ENCODE measurements at regions not wholly inside any gene's neighbourhood (a gene's known extent, or its start where the extent isn't known, plus 50 kb on each side); places are given as distances from the start of the nearest gene placed in this dataset.

GRCh38 chr6:141735126-141735525 is 397.6 kb upstream of the GJE1 start:
- Histone ChIP-seq H3K9ac (ENCODE audit: low read length) (no peak overlapping the region), H3K9me3 (ENCODE audit: low read length) (no peaks in the 10 kb centered on the region; the same call in 1 of the 2 replicates), H3K4me3 (ENCODE audit: low read length) (no peak overlapping the region), H3K36me3 (ENCODE audit: insufficient read depth, low read length) (no peaks in the 10 kb centered on the region), H3K27me3 (ENCODE audit: low read length) (no peaks in the 10 kb centered on the region), H3K4me2 (ENCODE audit: low read depth, low read length, poor library complexity, severe bottlenecking) (no peak overlapping the region), H3K27ac (ENCODE audit: low read length) (no peak overlapping the region), H3K9me2 (replicated peaks; ENCODE audit: insufficient read depth, low read length) (no peaks in the 10 kb centered on the region), H2AFZ (ENCODE audit: low read length) (no peak overlapping the region), H3K4me1 (ENCODE audit: low read length) (no peaks in the 10 kb centered on the region), H3K79me2 (ENCODE audit: low read length) (no peaks in the 10 kb centered on the region), H4K20me1 (ENCODE audit: insufficient read depth, low read depth, low read length) (no peaks in the 10 kb centered on the region)
- DNase-seq, result no peak

GRCh38 chr6:141734071-141734840 is 398.5 kb upstream of the GJE1 start:
- no peaks in the 10 kb centered on the region for H3K4me1 ChIP-seq (ENCODE audit: low read length)
- H3K9ac ChIP-seq (ENCODE audit: low read length), result no peak overlapping the region
- no peak overlapping the region for H3K4me2 ChIP-seq (ENCODE audit: low read depth, low read length, poor library complexity, severe bottlenecking)
- H3K9me3 ChIP-seq (ENCODE audit: low read length), result no peaks in the 10 kb centered on the region; the same call in 1 of the 2 replicates
- no peaks in the 10 kb centered on the region for H4K20me1 ChIP-seq (ENCODE audit: insufficient read depth, low read depth, low read length)
- H3K9me2 ChIP-seq (replicated peaks; ENCODE audit: insufficient read depth, low read length), result no peaks in the 10 kb centered on the region
- H3K27ac ChIP-seq (ENCODE audit: low read length), result no peak overlapping the region
- no peak overlapping the region for H3K4me3 ChIP-seq (ENCODE audit: low read length)
- H3K79me2 ChIP-seq (ENCODE audit: low read length), result no peaks in the 10 kb centered on the region
- no peak for DNase-seq
- H3K27me3 ChIP-seq (ENCODE audit: low read length), result no peaks in the 10 kb centered on the region
- H2AFZ ChIP-seq (ENCODE audit: low read length), result no peak overlapping the region
- H3K36me3 ChIP-seq (ENCODE audit: insufficient read depth, low read length), result no peaks in the 10 kb centered on the region

GRCh38 chr6:141729146-141729545 is 403.6 kb upstream of the GJE1 start:
- Histone ChIP-seq H3K4me3 (ENCODE audit: low read length) (no peak overlapping the region), H3K79me2 (ENCODE audit: low read length) (no peaks in the 10 kb centered on the region), H3K4me2 (ENCODE audit: low read depth, low read length, poor library complexity, severe bottlenecking) (no peak overlapping the region), H4K20me1 (ENCODE audit: insufficient read depth, low read depth, low read length) (no peaks in the 10 kb centered on the region), H3K9ac (ENCODE audit: low read length) (no peak overlapping the region), H3K36me3 (ENCODE audit: insufficient read depth, low read length) (no peaks in the 10 kb centered on the region), H3K4me1 (ENCODE audit: low read length) (no peaks in the 10 kb centered on the region), H2AFZ (ENCODE audit: low read length) (no peak overlapping the region), H3K9me3 (ENCODE audit: low read length) (no peaks in the 10 kb centered on the region), H3K27me3 (ENCODE audit: low read length) (no peaks in the 10 kb centered on the region), H3K9me2 (replicated peaks; ENCODE audit: insufficient read depth, low read length) (no peaks in the 10 kb centered on the region), H3K27ac (ENCODE audit: low read length) (no peak overlapping the region)
- no peak for DNase-seq

- Histone ChIP-seq H3K9ac (ENCODE audit: low read length) (no peak overlapping the region), H3K4me2 (ENCODE audit: low read depth, low read length, poor library complexity, severe bottlenecking) (no peak overlapping the region), H3K4me1 (ENCODE audit: low read length) (no peaks in the 10 kb centered on the region), H3K79me2 (ENCODE audit: low read length) (no peaks in the 10 kb centered on the region), H3K9me2 (replicated peaks; ENCODE audit: insufficient read depth, low read length) (no peaks in the 10 kb centered on the region), H4K20me1 (ENCODE audit: insufficient read depth, low read depth, low read length) (no peaks in the 10 kb centered on the region), H3K27me3 (ENCODE audit: low read length) (no peaks in the 10 kb centered on the region), H3K27ac (ENCODE audit: low read length) (no peak overlapping the region), H2AFZ (ENCODE audit: low read length) (no peak overlapping the region), H3K9me3 (ENCODE audit: low read length) (no peaks in the 10 kb centered on the region), H3K36me3 (ENCODE audit: insufficient read depth, low read length) (no peaks in the 10 kb centered on the region), H3K4me3 (ENCODE audit: low read length) (no peak overlapping the region)
- no peak for DNase-seq
Measured at GRCh38 chr6:141728330-141728729, 404.4 kb upstream of the GJE1 start.

- Histone ChIP-seq H3K27ac (ENCODE audit: low read length) (no peak overlapping the region), H3K4me2 (ENCODE audit: low read depth, low read length, poor library complexity, severe bottlenecking) (no peak overlapping the region), H3K4me1 (ENCODE audit: low read length) (no peaks in the 10 kb centered on the region)
Measured at GRCh38 chr6:141726248-141726647, 406.5 kb upstream of the GJE1 start.

GRCh38 chr6:141724731-141725130 is 408.0 kb upstream of the GJE1 start:
- H3K27me3 ChIP-seq (ENCODE audit: low read length), result no peaks in the 10 kb centered on the region
- no peaks in the 10 kb centered on the region for H3K9me3 ChIP-seq (ENCODE audit: low read length)
- H4K20me1 ChIP-seq (ENCODE audit: insufficient read depth, low read depth, low read length), result no peaks in the 10 kb centered on the region
- H3K36me3 ChIP-seq (ENCODE audit: insufficient read depth, low read length), result no peaks in the 10 kb centered on the region
- no peak overlapping the region for H2AFZ ChIP-seq (ENCODE audit: low read length)
- H3K9ac ChIP-seq (ENCODE audit: low read length), result no peak overlapping the region
- H3K79me2 ChIP-seq (ENCODE audit: low read length), result no peaks in the 10 kb centered on the region
- H3K9me2 ChIP-seq (replicated peaks; ENCODE audit: insufficient read depth, low read length), result no peaks in the 10 kb centered on the region
- H3K4me3 ChIP-seq (ENCODE audit: low read length), result no peak overlapping the region
- no peak overlapping the region for H3K4me2 ChIP-seq (ENCODE audit: low read depth, low read length, poor library complexity, severe bottlenecking)
- no peak for DNase-seq
- H3K4me1 ChIP-seq (ENCODE audit: low read length), result no peaks in the 10 kb centered on the region
- no peak overlapping the region for H3K27ac ChIP-seq (ENCODE audit: low read length)

More at GRCh38 chr6:141726248-141726647, 406.5 kb upstream of the GJE1 start:
- no peaks in the 10 kb centered on the region for H3K9me2 ChIP-seq (replicated peaks; ENCODE audit: insufficient read depth, low read length)
- no peak overlapping the region for H3K9ac ChIP-seq (ENCODE audit: low read length)
- no peaks in the 10 kb centered on the region for H3K27me3 ChIP-seq (ENCODE audit: low read length)
- no peak overlapping the region for H3K4me3 ChIP-seq (ENCODE audit: low read length)
- no peaks in the 10 kb centered on the region for H3K79me2 ChIP-seq (ENCODE audit: low read length)
- no peaks in the 10 kb centered on the region for H4K20me1 ChIP-seq (ENCODE audit: insufficient read depth, low read depth, low read length)
- H3K9me3 ChIP-seq (ENCODE audit: low read length), result no peaks in the 10 kb centered on the region
- no peak for DNase-seq
- no peak overlapping the region for H2AFZ ChIP-seq (ENCODE audit: low read length)
- H3K36me3 ChIP-seq (ENCODE audit: insufficient read depth, low read length), result no peaks in the 10 kb centered on the region

- no peaks in the 10 kb centered on the region for H3K9me3 ChIP-seq (ENCODE audit: low read length)
- H3K27ac ChIP-seq (ENCODE audit: low read length), result no peak overlapping the region
- H2AFZ ChIP-seq (ENCODE audit: low read length), result no peak overlapping the region
- DNase-seq, result no peak
- no peak overlapping the region for H3K4me2 ChIP-seq (ENCODE audit: low read depth, low read length, poor library complexity, severe bottlenecking)
- no peaks in the 10 kb centered on the region for H3K27me3 ChIP-seq (ENCODE audit: low read length)
- no peak overlapping the region for H3K9ac ChIP-seq (ENCODE audit: low read length)
- H3K4me3 ChIP-seq (ENCODE audit: low read length), result no peak overlapping the region
- H3K9me2 ChIP-seq (replicated peaks; ENCODE audit: insufficient read depth, low read length), result no peaks in the 10 kb centered on the region
- no peaks in the 10 kb centered on the region for H4K20me1 ChIP-seq (ENCODE audit: insufficient read depth, low read depth, low read length)
- no peaks in the 10 kb centered on the region for H3K79me2 ChIP-seq (ENCODE audit: low read length)
- no peaks in the 10 kb centered on the region for H3K4me1 ChIP-seq (ENCODE audit: low read length)
- H3K36me3 ChIP-seq (ENCODE audit: insufficient read depth, low read length), result no peaks in the 10 kb centered on the region
Measured at GRCh38 chr6:141719476-141719875, 413.2 kb upstream of the GJE1 start.

- Histone ChIP-seq H3K36me3 (ENCODE audit: insufficient read depth, low read length) (no peaks in the 10 kb centered on the region), H3K4me1 (ENCODE audit: low read length) (no peaks in the 10 kb centered on the region), H3K9me2 (replicated peaks; ENCODE audit: insufficient read depth, low read length) (no peaks in the 10 kb centered on the region), H3K9me3 (ENCODE audit: low read length) (no peaks in the 10 kb centered on the region; the same call in 1 of the 2 replicates), H3K9ac (ENCODE audit: low read length) (no peak overlapping the region), H3K4me2 (ENCODE audit: low read depth, low read length, poor library complexity, severe bottlenecking) (no peak overlapping the region), H3K79me2 (ENCODE audit: low read length) (no peaks in the 10 kb centered on the region), H3K27me3 (ENCODE audit: low read length) (no peaks in the 10 kb centered on the region), H3K27ac (ENCODE audit: low read length) (no peak overlapping the region), H4K20me1 (ENCODE audit: insufficient read depth, low read depth, low read length) (no peaks in the 10 kb centered on the region), H2AFZ (ENCODE audit: low read length) (no peak overlapping the region), H3K4me3 (ENCODE audit: low read length) (no peak overlapping the region)
- no peak for DNase-seq
Measured at GRCh38 chr6:141705431-141705830, 427.3 kb upstream of the GJE1 start.

Measured in Karpas-422 (cell line).